ENCODE measurements at regions not wholly inside any gene's neighbourhood (a gene's known extent, or its start where the extent isn't known, plus 50 kb on each side); places are given as distances from the start of the nearest gene placed in this dataset.

DNA sequence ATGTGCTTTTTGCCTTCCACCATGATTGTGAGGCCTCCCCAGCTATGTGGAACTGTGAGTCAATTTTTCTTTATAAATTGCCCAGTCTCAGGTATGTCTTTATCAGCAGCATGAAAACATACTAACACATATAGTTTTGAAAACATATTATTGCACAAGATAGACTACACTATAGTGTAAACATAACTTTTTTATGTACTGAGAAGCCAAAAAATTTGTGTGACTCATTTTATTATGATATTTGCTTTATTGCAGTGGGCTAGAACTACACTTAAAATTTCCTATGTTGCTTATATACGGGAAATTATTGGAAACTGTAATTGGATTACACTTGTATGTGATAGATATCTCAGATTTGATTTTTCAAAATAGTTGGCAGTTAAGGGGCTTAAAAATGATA is 885.5 kb upstream of the FBXO33 start:
- TF ChIP-seq POLR2AphosphoS5 (IDR thresholded peaks at IDR 0.05; ENCODE audit: low read depth, low read length) (no peak), TAF1 (IDR thresholded peaks at IDR 0.05; ENCODE audit: borderline replicate concordance, insufficient read depth, low read length) (no peak), FOXP2 (optimal IDR thresholded peaks at IDR 0.05; ENCODE audit: borderline replicate concordance, extremely low read depth, extremely low read length, insufficient read depth) (no peak), SIN3A (IDR thresholded peaks at IDR 0.05; ENCODE audit: borderline replicate concordance, insufficient read depth, low read length) (no peak)
- TF ChIP-seq, protein P1, sequence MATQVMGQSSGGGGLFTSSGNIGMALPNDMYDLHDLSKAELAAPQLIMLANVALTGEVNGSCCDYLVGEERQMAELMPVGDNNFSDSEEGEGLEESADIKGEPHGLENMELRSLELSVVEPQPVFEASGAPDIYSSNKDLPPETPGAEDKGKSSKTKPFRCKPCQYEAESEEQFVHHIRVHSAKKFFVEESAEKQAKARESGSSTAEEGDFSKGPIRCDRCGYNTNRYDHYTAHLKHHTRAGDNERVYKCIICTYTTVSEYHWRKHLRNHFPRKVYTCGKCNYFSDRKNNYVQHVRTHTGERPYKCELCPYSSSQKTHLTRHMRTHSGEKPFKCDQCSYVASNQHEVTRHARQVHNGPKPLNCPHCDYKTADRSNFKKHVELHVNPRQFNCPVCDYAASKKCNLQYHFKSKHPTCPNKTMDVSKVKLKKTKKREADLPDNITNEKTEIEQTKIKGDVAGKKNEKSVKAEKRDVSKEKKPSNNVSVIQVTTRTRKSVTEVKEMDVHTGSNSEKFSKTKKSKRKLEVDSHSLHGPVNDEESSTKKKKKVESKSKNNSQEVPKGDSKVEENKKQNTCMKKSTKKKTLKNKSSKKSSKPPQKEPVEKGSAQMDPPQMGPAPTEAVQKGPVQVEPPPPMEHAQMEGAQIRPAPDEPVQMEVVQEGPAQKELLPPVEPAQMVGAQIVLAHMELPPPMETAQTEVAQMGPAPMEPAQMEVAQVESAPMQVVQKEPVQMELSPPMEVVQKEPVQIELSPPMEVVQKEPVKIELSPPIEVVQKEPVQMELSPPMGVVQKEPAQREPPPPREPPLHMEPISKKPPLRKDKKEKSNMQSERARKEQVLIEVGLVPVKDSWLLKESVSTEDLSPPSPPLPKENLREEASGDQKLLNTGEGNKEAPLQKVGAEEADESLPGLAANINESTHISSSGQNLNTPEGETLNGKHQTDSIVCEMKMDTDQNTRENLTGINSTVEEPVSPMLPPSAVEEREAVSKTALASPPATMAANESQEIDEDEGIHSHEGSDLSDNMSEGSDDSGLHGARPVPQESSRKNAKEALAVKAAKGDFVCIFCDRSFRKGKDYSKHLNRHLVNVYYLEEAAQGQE (IDR thresholded peaks at IDR 0.05; ENCODE audit: insufficient read depth in 1 of 2, low read depth in 2 of 2, low read length in 2 of 2): no peak

DNA sequence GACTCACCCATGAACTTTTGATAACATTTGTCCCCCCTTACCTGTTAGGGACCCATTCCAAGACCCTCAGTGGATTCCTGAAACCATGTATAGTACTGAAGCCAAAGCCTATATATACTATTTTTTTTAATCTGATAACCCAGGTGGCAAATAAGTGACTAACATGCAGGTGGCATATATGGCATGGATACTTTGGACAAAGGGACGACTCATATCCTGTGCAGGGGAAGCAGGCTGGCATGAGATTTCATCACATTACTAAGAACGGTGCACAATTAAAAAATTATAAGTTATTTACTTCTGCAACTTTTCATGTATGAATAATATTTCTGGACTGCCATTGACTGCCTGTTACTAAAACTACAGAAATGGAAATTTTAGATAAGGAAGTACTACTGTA is 880.1 kb upstream of the FBXO33 start:
- no peak for TF ChIP-seq FOXP2 (optimal IDR thresholded peaks at IDR 0.05; ENCODE audit: borderline replicate concordance, extremely low read depth, extremely low read length, insufficient read depth)
- no peak for TF ChIP-seq SIN3A (IDR thresholded peaks at IDR 0.05; ENCODE audit: borderline replicate concordance, insufficient read depth, low read length)
- TF ChIP-seq, protein P1 (IDR thresholded peaks at IDR 0.05; ENCODE audit: insufficient read depth in 1 of 2, low read depth in 2 of 2, low read length in 2 of 2): no peak
- TF ChIP-seq TAF1 (IDR thresholded peaks at IDR 0.05; ENCODE audit: borderline replicate concordance, insufficient read depth, low read length): no peak
- TF ChIP-seq POLR2AphosphoS5 (IDR thresholded peaks at IDR 0.05; ENCODE audit: low read depth, low read length): no peak

DNA sequence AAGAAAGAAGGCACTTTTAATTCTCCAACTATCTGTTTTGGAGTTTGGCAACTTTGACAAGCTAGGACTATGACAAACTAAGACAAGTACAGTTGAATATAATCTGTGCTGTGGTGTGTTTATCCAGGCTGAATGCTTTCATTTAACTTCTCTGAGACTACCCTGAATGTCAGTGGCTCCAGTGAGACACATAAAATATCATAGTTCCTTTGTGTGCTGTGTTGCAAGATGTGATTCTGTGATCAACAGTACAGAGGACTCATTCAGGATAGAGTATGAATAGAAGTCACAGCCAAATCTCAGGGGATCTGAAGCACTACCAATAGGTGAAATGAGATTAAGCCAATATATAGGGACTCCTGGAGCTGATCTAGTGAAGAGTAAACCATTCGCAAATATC is 876.9 kb upstream of the FBXO33 start:
- TF ChIP-seq SIN3A (IDR thresholded peaks at IDR 0.05; ENCODE audit: borderline replicate concordance, insufficient read depth, low read length) (no peak), FOXP2 (optimal IDR thresholded peaks at IDR 0.05; ENCODE audit: borderline replicate concordance, extremely low read depth, extremely low read length, insufficient read depth) (no peak), TAF1 (IDR thresholded peaks at IDR 0.05; ENCODE audit: borderline replicate concordance, insufficient read depth, low read length) (no peak), POLR2AphosphoS5 (IDR thresholded peaks at IDR 0.05; ENCODE audit: low read depth, low read length) (no peak)
- TF ChIP-seq, protein P1 (IDR thresholded peaks at IDR 0.05; ENCODE audit: insufficient read depth in 1 of 2, low read depth in 2 of 2, low read length in 2 of 2): no peak

DNA sequence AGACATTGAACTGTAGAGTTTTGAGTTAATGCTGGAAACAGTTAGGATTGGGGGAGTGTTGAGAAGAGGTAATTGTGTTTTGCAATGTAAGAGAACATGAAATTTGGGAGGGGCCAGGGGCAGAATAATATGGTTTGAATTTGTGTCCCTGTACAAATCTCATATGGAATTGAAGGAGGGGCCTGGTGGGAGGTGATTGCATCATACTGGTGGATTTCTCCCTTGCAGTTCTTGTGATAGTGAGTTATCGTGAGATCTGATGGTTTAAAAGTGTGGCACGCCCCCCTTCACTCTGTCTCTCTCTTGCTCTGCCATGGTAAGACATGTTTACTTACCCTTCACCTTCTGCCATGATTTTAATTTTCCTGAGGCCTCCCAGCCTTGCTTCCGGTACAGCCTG is 876.0 kb upstream of the FBXO33 start:
- TF ChIP-seq, protein P1 (IDR thresholded peaks at IDR 0.05; ENCODE audit: insufficient read depth in 1 of 2, low read depth in 2 of 2, low read length in 2 of 2): no peak
- TF ChIP-seq FOXP2 (optimal IDR thresholded peaks at IDR 0.05; ENCODE audit: borderline replicate concordance, extremely low read depth, extremely low read length, insufficient read depth) (no peak), TAF1 (IDR thresholded peaks at IDR 0.05; ENCODE audit: borderline replicate concordance, insufficient read depth, low read length) (no peak), SIN3A (IDR thresholded peaks at IDR 0.05; ENCODE audit: borderline replicate concordance, insufficient read depth, low read length) (no peak), POLR2AphosphoS5 (IDR thresholded peaks at IDR 0.05; ENCODE audit: low read depth, low read length) (no peak)

DNA sequence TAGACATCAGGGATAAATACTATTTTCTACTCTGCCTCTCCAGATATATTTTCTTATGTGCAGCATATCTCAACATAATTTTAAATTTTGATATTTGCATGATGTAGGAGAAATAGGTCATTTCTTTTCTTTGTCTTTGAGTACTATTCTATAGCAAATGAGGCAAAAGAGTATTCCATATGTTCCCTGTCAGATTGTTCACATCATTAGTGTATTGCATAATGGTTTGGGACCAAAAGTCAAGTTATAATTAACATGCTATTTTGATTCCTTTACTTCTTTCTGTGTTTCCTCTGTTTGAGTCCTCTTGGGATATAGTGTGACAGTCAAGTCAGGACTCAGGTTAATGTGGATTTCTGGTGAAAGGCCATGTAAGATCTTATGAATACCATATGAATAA is 864.6 kb upstream of the FBXO33 start:
- TF ChIP-seq FOXP2 (optimal IDR thresholded peaks at IDR 0.05; ENCODE audit: borderline replicate concordance, extremely low read depth, extremely low read length, insufficient read depth) (no peak), POLR2AphosphoS5 (IDR thresholded peaks at IDR 0.05; ENCODE audit: low read depth, low read length) (no peak), TAF1 (IDR thresholded peaks at IDR 0.05; ENCODE audit: borderline replicate concordance, insufficient read depth, low read length) (no peak), SIN3A (IDR thresholded peaks at IDR 0.05; ENCODE audit: borderline replicate concordance, insufficient read depth, low read length) (no peak)
- TF ChIP-seq, protein P1 (IDR thresholded peaks at IDR 0.05; ENCODE audit: insufficient read depth in 1 of 2, low read depth in 2 of 2, low read length in 2 of 2): no peak

Data from PFSK-1 (cell line).